Coronary artery (tissue), 2 donors: ENCODE measurements at regions not wholly inside any gene's neighbourhood (a gene's known extent, or its start where the extent isn't known, plus 50 kb on each side); places are given as distances from the start of the nearest gene placed in this dataset.

Experiments
- DNase-seq: peaks from one replicate; pipeline ENCODE4 v3.0.0-alpha.2; 2017; ENCODE audit warnings: low spot score
- H3K27ac ChIP-seq, 2 donors: fragments of 200-600 bp; sonication (generic); one replicate each; pipeline ENCODE4 v1.5.1; 2016 to 2019
- H3K4me3 ChIP-seq: fragments of 200-600 bp; sonication (generic); 2 replicates; pipeline ENCODE4 v1.5.1; 2016; ENCODE audit warnings: mild to moderate bottlenecking, moderate library complexity
- TF ChIP-seq, protein P1 (sequence below): fragments of 200-600 bp; sonication (generic); IDR thresholded peaks from one replicate; pipeline ENCODE4 v1.5.1; 2019; ENCODE audit warnings: antibody characterized with exemption

DNA sequence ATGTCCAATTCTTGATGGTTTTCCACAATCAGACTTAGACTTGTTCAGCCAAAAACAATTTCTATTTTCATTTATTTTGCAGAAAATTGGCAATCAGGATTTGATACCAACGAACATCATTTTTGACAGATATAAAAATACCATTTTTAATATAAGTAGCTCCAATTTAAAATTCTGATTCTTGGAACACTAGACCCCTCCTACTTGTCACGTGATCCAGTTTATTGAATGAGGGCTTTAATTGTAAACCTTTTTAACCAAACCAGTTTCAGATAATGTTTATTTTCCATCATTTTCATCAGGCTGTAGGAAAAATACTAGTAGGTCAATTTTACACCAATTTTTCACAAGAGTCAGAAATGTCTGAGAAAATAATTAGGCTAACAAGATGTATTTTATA, 607.2 kb upstream of the RGS18 start:
- H3K27ac ChIP-seq, result no peak overlapping the region
- no peak for DNase-seq

DNA sequence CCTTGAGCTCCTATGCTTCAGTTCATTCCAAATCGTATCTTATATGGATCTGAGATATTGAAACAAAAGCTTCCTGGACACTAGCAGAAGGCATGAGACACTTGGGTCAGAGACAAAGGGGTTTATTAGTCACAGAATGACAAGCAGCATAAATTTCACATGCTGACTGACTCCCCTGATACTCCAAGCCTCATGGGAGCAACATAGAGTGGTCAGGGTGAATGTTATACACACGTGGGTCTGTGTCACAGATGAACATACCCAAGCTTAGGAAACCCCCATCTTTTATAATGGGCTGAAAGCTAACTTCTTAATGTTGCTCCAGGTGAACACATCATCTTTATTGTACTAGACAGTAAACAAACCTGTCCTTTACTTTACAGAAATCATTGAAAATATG, 599.9 kb upstream of the RGS18 start:
- Histone ChIP-seq H3K4me3 (no peak overlapping the region), H3K27ac (no peak overlapping the region)
- TF ChIP-seq, protein P1, sequence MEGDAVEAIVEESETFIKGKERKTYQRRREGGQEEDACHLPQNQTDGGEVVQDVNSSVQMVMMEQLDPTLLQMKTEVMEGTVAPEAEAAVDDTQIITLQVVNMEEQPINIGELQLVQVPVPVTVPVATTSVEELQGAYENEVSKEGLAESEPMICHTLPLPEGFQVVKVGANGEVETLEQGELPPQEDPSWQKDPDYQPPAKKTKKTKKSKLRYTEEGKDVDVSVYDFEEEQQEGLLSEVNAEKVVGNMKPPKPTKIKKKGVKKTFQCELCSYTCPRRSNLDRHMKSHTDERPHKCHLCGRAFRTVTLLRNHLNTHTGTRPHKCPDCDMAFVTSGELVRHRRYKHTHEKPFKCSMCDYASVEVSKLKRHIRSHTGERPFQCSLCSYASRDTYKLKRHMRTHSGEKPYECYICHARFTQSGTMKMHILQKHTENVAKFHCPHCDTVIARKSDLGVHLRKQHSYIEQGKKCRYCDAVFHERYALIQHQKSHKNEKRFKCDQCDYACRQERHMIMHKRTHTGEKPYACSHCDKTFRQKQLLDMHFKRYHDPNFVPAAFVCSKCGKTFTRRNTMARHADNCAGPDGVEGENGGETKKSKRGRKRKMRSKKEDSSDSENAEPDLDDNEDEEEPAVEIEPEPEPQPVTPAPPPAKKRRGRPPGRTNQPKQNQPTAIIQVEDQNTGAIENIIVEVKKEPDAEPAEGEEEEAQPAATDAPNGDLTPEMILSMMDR, result no peak
- DNase-seq, result no peak

More for the DNA sequence above, 607.2 kb upstream of the RGS18 start:
- no peak overlapping the region for H3K4me3 ChIP-seq
- TF ChIP-seq, protein P1, result no peak

GRCh38 chr1:191561276-191561675, 597.0 kb upstream of the RGS18 start:
- TF ChIP-seq, protein P1, result no peak
- DNase-seq, result no peak
- no peak overlapping the region for H3K4me3 ChIP-seq
- no peak overlapping the region for H3K27ac ChIP-seq

GRCh38 chr1:191564275-191564674, 594.0 kb upstream of the RGS18 start:
- no peak overlapping the region for H3K27ac ChIP-seq
- no peak for DNase-seq
- no peak overlapping the region for H3K4me3 ChIP-seq
- TF ChIP-seq, protein P1, result no peak

- no peak overlapping the region for H3K27ac ChIP-seq
- DNase-seq, result no peak
- H3K4me3 ChIP-seq, result no peak overlapping the region
- TF ChIP-seq, protein P1, result no peak
Measured at GRCh38 chr1:191572479-191572878, 585.8 kb upstream of the RGS18 start.

GRCh38 chr1:191575180-191575579, 583.1 kb upstream of the RGS18 start:
- TF ChIP-seq, protein P1, result no peak
- no peak overlapping the region for H3K4me3 ChIP-seq
- no peak overlapping the region for H3K27ac ChIP-seq
- no peak for DNase-seq

DNA sequence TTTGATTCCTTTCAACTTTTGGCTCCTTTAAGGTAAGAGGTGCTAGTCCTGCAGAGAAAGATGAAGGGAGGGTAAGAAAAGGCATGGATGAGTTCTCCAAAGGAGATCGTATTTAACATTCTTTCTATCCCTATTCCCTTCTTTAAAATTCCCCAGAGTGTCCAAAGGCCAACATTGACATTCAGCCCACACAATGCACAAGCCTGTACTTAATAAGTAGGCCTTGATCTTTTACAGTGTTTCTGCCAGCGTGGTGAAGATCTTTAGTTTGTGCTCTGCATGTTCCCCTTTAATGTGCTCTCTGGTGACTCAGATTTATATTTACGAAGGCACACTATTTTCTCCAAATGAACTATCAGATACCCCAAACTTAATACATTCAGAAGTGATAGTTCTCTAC, 582.5 kb upstream of the RGS18 start:
- Histone ChIP-seq H3K4me3 (no peak overlapping the region), H3K27ac (no peak overlapping the region)
- no peak for DNase-seq
- TF ChIP-seq, protein P1, result no peak
